ENCODE measurements at regions not wholly inside any gene's neighbourhood (a gene's known extent, or its start where the extent isn't known, plus 50 kb on each side); places are given as distances from the start of the nearest gene placed in this dataset.

DNA sequence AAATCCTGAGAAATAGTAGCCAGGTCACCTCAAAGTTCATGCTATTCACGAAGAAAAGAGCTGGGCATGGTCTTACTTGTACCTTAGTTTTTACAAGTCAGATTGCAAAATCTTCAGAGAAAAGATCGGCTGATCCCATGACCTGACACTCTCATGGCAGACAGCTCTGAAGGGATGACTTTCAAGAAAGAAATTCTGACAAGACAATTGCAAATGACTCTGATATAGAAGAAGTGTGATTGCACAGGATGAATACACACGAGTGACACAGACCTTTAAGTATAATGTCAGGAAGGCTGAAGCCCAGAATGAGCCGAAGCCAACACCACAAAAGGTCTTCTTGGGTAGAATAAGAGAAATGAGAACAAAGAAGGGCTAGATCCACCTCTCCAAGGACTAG, 59.4 kb upstream of the DRD2 start:
- no peak for TF ChIP-seq CTCF (IDR thresholded peaks at IDR 0.05)
- TF ChIP-seq POLR2A (IDR thresholded peaks at IDR 0.05): no peak

Data from tibial nerve (tissue), 3 donors.